ENCODE measurements at regions not wholly inside any gene's neighbourhood (a gene's known extent, or its start where the extent isn't known, plus 50 kb on each side); places are given as distances from the start of the nearest gene placed in this dataset.

DNA sequence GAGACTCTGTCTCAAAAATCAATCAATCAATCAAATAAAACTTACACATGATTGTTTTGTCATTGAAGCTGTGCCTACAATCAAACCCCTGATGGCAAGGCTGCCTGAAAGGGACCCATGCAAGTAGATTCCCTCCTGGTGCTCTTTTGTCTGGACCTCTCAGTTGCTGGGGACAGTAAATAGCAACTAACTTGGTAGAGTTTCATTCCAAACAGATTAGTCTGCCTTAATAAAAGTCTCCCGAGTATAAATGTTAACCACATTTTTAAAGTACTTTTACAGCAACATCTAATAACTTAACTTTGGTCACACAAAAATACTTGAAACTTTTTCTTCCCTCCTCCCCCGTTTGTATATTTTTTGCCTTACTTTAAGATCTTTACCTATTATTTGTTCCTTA is 105.5 kb downstream of the FEM1C start:
- no peaks in the 10 kb centered on the region for H3K79me2 ChIP-seq (ENCODE audit: control insufficient read depth, insufficient read depth, low read length)
- H3K27me3 ChIP-seq (replicated peaks in 1 of 2; ENCODE audit: control insufficient read depth in 2 of 2, insufficient read depth in 2 of 2, low read length in 1 of 2), result no peaks in the 10 kb centered on the region
- H3K4me2 ChIP-seq (ENCODE audit: control insufficient read depth, insufficient read depth), result no peak overlapping the region
- ChIA-PET POLR2A (no interaction called here), CTCF (no interaction called here), RAD21 (ENCODE audit: unreplicated experiment) (no interaction called here), SMC1A (ENCODE audit: uncharacterized antibody, unreplicated experiment) (no interaction called here)
- no peaks in the 10 kb centered on the region for H4K20me1 ChIP-seq (ENCODE audit: control insufficient read depth, insufficient read depth)
- H3K9ac ChIP-seq (ENCODE audit: control insufficient read depth, insufficient read depth, low read length), result no peak overlapping the region
- no peak for ATAC-seq
- WGBS (ENCODE audit: insufficient coverage, insufficient replicate concordance, low lambda C conversion rate, missing lambda C conversion rate), result 50% methylated on average over 2 of the region's 2 CpGs
- BruUV-seq (replicated peaks), result no TSS peak
- H3K9me3 ChIP-seq (replicated peaks; ENCODE audit: control insufficient read depth, insufficient read depth, low read length), result peaks cover 3% of the 10 kb centered on the region; the same call in 1 of the 3 replicates
- no peak for FAIRE-seq
- H3K4me3 ChIP-seq, result no peak overlapping the region
- intact Hi-C loops (cut with micrococcal nuclease; ENCODE audit: unreplicated experiment), result no loop called here
- H3K36me3 ChIP-seq (ENCODE audit: control insufficient read depth in 2 of 2, insufficient read depth in 2 of 2, low read length in 1 of 2), result no peaks in the 10 kb centered on the region
- DNase-seq (ENCODE audit: low read depth, low spot score), result no peak
- no peak overlapping the region for H3K27ac ChIP-seq (ENCODE audit: control insufficient read depth, insufficient read depth)
- H2AFZ ChIP-seq (ENCODE audit: control insufficient read depth, low read depth, low read length), result no peak overlapping the region
- H3K4me1 ChIP-seq (ENCODE audit: control insufficient read depth, insufficient read depth, low read length), result no peaks in the 10 kb centered on the region
- in situ Hi-C loops (cut with MboI), result no loop called here
- no peak for TF ChIP-seq TCF12 (IDR thresholded peaks at IDR 0.05; ENCODE audit: low read depth, low read length)
- no peak for TF ChIP-seq ASH2L (IDR thresholded peaks at IDR 0.05; ENCODE audit: borderline replicate concordance, low read depth)
- no peak for TF ChIP-seq GABPA (IDR thresholded peaks at IDR 0.05; ENCODE audit: low read depth)
- no peak for TF ChIP-seq MEF2B (IDR thresholded peaks at IDR 0.05; ENCODE audit: partially characterized antibody, poor library complexity, severe bottlenecking)
- no peak for TF ChIP-seq SMARCA5 (IDR thresholded peaks at IDR 0.05)
- no peak for TF ChIP-seq MYC (IDR thresholded peaks at IDR 0.05; ENCODE audit: insufficient read depth, insufficient read length, insufficient replicate concordance, low read length, severe bottlenecking)
- no peak for TF ChIP-seq FOXM1 (IDR thresholded peaks at IDR 0.05; ENCODE audit: low read depth, low read length)
- TF ChIP-seq CEBPB (IDR thresholded peaks at IDR 0.05; ENCODE audit: borderline replicate concordance in 1 of 2, low read depth in 2 of 2, low read length in 2 of 2), result no peak
- TF ChIP-seq NR2C1 (IDR thresholded peaks at IDR 0.05), result no peak
- TF ChIP-seq NR2C2 (IDR thresholded peaks at IDR 0.05; ENCODE audit: borderline replicate concordance, control insufficient read depth, insufficient read length, low read depth), result no peak
- TF ChIP-seq, protein P1, sequence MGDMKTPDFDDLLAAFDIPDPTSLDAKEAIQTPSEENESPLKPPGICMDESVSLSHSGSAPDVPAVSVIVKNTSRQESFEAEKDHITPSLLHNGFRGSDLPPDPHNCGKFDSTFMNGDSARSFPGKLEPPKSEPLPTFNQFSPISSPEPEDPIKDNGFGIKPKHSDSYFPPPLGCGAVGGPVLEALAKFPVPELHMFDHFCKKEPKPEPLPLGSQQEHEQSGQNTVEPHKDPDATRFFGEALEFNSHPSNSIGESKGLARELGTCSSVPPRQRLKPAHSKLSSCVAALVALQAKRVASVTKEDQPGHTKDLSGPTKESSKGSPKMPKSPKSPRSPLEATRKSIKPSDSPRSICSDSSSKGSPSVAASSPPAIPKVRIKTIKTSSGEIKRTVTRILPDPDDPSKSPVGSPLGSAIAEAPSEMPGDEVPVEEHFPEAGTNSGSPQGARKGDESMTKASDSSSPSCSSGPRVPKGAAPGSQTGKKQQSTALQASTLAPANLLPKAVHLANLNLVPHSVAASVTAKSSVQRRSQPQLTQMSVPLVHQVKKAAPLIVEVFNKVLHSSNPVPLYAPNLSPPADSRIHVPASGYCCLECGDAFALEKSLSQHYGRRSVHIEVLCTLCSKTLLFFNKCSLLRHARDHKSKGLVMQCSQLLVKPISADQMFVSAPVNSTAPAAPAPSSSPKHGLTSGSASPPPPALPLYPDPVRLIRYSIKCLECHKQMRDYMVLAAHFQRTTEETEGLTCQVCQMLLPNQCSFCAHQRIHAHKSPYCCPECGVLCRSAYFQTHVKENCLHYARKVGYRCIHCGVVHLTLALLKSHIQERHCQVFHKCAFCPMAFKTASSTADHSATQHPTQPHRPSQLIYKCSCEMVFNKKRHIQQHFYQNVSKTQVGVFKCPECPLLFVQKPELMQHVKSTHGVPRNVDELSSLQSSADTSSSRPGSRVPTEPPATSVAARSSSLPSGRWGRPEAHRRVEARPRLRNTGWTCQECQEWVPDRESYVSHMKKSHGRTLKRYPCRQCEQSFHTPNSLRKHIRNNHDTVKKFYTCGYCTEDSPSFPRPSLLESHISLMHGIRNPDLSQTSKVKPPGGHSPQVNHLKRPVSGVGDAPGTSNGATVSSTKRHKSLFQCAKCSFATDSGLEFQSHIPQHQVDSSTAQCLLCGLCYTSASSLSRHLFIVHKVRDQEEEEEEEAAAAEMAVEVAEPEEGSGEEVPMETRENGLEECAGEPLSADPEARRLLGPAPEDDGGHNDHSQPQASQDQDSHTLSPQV (IDR thresholded peaks at IDR 0.05), result no peak
- TF ChIP-seq, protein P2, sequence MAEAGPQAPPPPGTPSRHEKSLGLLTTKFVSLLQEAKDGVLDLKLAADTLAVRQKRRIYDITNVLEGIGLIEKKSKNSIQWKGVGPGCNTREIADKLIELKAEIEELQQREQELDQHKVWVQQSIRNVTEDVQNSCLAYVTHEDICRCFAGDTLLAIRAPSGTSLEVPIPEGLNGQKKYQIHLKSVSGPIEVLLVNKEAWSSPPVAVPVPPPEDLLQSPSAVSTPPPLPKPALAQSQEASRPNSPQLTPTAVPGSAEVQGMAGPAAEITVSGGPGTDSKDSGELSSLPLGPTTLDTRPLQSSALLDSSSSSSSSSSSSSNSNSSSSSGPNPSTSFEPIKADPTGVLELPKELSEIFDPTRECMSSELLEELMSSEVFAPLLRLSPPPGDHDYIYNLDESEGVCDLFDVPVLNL (IDR thresholded peaks at IDR 0.05; ENCODE audit: low read depth, low read length), result no peak
- no peak for TF ChIP-seq POLR2AphosphoS5 (IDR thresholded peaks at IDR 0.05; ENCODE audit: low read length)
- TF ChIP-seq RCOR1 (conservative IDR thresholded peaks at IDR 0.05; ENCODE audit: low read depth, low read length), result no peak
- no peak for TF ChIP-seq YY1 (IDR thresholded peaks at IDR 0.05; ENCODE audit: low read depth, low read length)
- no peak for TF ChIP-seq STAT1 (conservative IDR thresholded peaks at IDR 0.05)
- TF ChIP-seq ZNF274 (IDR thresholded peaks at IDR 0.05; ENCODE audit: insufficient read depth, insufficient read length), result no peak
- TF ChIP-seq, protein P3, sequence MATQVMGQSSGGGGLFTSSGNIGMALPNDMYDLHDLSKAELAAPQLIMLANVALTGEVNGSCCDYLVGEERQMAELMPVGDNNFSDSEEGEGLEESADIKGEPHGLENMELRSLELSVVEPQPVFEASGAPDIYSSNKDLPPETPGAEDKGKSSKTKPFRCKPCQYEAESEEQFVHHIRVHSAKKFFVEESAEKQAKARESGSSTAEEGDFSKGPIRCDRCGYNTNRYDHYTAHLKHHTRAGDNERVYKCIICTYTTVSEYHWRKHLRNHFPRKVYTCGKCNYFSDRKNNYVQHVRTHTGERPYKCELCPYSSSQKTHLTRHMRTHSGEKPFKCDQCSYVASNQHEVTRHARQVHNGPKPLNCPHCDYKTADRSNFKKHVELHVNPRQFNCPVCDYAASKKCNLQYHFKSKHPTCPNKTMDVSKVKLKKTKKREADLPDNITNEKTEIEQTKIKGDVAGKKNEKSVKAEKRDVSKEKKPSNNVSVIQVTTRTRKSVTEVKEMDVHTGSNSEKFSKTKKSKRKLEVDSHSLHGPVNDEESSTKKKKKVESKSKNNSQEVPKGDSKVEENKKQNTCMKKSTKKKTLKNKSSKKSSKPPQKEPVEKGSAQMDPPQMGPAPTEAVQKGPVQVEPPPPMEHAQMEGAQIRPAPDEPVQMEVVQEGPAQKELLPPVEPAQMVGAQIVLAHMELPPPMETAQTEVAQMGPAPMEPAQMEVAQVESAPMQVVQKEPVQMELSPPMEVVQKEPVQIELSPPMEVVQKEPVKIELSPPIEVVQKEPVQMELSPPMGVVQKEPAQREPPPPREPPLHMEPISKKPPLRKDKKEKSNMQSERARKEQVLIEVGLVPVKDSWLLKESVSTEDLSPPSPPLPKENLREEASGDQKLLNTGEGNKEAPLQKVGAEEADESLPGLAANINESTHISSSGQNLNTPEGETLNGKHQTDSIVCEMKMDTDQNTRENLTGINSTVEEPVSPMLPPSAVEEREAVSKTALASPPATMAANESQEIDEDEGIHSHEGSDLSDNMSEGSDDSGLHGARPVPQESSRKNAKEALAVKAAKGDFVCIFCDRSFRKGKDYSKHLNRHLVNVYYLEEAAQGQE (IDR thresholded peaks at IDR 0.05; ENCODE audit: low read depth, low read length), result no peak

Data from GM12878 (cell line).